Inflammatory macrophage treated with lipopolysaccharide for 1 hour (primary cell): ENCODE measurements at regions not wholly inside any gene's neighbourhood (a gene's known extent, or its start where the extent isn't known, plus 50 kb on each side); places are given as distances from the start of the nearest gene placed in this dataset.

ENCODE experiments used
- DNase-seq, 2 donors: peaks; one replicate each; pipeline ENCODE4 v3.0.0-alpha.2; 2020 to 2022

DNA sequence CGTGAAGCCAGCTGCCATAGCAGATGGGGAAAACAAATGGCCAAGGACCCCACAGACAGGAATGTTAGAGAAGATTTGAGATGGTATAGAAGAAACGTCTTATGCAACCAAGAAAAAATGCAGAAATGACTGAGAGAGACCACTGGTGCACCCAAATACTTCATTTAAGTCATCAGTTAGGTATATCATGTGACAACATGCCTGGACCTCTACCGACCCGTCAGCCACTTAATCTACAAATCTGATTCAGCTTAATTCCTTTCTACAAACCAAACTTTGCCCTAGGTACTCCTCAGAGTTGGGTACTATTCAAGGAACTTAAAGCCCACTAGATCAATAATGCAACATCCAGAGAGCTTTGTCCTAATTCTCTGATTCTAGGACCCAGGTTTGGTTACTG is 126.0 kb upstream of the UBE2E2 start:
- no peak for DNase-seq

DNA sequence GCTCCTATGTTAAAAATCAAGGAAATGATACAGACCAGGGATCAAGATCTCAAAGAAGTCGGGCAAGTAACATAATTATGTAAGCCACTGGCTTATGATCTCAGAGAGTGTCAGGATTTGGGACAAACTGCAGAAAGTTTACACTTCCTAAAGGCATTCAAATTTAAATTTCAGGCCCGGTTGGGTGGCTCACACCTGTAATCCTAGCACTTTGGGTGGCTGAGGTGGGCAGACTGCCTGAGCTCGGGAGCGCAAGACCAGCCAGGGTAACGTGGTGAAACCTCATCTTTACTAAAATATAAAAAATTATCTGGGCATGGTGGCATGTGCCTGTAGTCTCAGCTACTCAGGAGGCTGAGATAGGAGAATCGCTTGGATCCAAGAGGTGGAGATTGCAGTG is 124.4 kb upstream of the UBE2E2 start:
- no peak for DNase-seq

DNA sequence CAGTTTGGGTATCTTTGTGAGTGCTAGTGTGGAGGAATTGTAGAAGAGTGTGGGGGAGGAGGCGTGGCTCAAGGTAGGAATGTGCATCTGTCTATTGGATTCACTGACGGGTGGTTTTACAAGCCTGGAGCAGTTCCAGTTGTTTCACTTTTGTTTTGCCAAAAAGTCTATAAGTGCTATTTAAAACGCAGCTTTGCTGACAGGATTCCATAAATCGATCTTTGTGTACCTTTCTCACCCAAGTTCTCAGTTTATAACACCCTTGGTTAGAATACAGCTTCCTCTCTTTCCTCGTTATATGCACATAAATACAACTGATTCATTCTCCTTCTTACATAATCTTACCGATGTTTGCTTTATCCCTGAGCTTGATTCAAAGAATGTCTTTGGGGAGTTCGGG is 123.2 kb upstream of the UBE2E2 start:
- DNase-seq: no peak

DNA sequence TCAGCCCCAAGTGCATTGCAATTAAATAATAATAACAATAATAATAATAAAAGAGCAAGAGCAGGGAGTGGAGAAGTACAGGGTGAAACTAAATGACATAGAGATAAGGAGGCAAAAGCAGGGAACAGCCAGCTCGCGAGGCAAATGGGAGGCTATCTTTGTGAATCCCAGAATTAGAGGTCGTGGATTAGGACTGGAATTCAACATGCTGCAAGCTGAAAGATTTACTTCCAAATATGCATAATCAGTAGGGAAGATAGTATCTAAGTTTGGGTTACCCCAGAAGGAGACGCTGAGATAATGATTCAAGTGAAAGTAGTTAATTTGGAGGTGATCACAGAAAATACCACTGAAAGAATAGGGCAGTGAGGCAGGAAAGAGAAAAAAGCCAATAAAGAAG is 119.4 kb upstream of the UBE2E2 start:
- DNase-seq: no peak

DNA sequence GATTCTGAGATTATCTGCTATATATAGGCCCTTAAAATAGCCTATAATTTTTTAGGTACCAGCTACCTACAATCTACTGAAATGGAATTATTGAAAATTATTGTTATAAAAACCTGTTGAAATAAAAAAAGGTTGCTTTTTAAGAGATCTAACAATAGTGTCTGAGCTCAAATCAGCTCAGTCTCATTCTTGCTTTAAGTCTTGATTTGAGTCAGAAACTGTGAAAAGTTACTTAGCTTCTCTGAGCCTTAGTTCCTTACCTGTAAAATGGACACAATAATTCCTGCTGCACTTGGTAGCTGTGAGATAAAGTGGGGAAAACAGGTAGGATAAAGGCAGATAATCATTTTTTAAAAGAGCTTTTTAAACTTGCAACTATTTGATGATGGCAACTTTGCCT is 118.8 kb upstream of the UBE2E2 start:
- no peak for DNase-seq

DNA sequence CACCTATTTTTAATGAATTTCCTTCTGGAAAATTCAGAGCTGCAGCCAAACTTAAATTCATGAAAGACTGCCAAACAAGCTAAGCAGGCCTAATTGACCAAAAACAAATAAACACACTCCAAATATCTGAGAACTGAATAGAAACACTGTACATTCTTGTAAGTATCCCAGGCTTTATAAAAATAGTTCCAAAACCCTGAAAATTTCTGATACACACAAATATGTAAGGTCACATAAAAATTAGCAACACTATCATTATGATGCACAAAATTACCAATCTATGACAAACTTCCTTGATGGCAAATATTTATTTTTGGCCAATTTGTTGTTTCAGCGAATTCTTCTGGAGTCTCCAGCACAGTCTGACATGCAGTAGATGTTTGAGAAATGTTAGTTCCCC is 117.9 kb upstream of the UBE2E2 start:
- no peak for DNase-seq

DNA sequence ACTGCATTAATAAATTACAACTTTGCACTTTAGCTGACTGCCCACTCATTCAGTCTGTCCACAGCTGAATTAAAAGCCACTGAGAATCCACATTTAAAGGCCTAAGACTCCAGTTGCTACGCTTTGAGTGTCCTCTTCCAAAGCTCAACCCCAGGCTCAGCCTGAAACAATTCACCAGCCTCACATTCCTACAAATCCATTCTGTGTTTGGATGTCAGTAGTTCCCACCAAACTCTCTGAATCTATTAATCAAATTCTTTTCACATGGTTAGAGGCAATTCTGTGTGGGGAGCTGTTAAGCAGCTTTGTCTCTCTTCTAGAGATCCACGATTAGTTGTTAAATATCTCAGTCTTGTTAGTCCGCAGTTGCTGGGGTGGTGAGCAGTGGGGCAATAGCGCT is 116.8 kb upstream of the UBE2E2 start:
- DNase-seq: no peak

DNA sequence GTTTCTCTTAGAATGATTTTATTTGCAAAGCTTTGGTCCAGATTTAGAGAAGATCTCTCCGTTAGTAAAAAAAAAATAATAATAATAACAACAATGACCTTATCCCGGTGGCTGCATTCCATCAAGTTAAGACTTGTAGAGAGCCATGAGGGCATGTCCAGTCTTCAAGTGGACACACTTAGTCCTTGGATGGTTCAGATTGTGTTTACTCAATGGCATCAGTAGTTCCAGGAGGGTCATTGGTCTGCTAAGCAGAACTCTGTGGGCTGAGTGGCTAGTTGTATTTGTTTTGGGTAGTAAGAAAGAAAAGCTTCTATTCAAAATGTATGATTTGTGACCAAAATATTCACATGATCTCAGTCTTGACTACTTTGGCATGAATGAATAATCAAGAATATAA is 116.3 kb upstream of the UBE2E2 start:
- DNase-seq: no peak

DNA sequence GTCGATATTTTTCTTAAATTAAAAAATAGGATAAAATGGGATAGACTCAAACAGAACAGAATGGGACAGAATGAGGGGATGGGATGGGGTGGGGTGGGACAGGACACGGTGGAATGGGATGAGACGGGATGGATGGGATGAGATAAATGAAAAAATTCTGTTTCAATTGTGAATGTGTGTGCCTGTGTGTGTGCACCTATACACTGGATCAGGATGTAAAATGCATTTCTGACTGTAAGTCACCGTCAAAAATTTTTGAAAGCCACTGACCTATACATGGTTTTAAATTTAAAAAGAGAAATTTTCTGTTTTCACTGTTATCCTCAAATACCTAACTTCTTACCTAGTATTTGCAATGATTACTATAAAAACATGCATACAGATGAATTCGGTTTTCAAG is 108.7 kb upstream of the UBE2E2 start:
- DNase-seq: no peak

DNA sequence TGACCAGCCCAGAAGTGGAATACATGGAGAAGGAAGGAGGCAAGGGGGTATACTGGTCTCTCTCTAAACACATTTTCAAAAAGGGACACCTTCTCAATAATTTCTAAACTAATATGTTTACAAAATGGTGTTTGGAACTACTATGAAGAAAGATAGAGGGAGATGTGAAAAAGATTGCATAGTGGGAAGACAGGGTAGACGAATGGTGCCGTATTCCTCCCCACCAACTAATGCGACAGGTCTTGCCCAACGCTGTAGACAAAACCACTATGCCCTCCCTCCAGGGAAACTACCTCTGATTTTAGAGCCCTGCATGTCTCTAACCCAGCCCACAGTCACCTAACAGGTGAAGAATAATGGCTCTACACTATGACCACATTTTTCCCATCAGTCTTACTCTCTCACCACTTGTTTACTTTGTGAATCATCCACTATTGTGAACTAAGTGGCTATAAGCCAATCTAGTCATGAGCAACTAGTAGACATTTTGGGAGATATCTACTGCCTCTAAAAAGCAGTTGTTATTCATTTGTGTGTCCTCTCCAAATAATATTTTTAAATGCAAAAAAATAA is 108.2 kb upstream of the UBE2E2 start:
- no peak for DNase-seq

DNA sequence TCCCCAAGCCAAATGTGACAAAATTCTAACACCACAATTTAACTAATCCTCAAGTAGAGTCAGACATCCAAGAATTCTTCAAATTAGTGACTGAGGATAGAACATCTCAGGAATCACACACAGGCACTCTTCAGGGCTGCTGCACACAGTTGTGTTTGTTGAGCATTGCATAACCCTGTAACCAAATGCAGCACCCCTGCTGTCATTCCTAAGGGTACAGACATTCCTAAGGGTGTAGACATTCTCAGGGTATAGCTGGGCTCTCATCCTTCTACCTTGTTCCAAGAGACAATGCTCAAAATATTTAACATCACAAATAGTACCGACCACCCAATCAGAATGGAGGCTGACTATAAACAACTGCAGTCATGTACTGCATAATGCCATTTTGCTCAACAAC is 107.1 kb upstream of the UBE2E2 start:
- DNase-seq: no peak

DNA sequence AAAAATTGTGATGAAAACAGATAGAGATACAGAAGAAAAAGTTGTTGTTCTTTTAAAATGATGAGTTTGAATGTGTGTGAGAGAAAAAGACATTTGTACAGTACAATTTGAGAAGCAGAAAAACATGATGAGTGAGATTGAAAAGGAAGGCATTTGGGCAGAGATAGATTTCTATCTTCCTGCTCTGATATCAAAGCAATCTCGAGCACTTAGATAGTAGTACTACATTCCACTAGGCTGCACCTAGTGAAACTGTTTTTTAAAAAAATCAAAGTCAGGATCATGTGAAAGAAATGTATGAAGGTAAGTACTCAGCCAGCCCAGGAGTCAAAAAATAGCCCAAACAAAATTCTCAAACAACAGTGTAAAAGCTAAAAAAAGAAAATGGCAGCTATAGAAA is 104.1 kb upstream of the UBE2E2 start:
- DNase-seq: no peak

DNA sequence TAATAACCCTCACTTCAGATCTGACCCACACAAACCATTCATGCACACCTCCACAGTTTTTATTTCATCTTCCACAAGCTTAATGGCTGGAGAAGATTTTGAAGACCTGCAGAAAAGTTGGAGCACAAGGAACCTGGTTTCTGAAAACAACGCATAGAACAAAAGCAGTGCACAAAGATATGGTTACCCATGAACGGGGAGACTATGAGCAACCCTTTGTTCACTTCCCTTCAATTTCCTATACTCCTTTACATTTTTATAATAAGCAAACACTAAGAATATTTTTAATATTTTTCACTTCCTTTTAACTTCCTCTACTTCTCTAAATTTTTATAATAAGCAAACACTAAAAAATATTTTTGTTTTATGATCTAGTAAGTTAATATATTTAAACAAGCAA is 103.5 kb upstream of the UBE2E2 start:
- no peak for DNase-seq

DNA sequence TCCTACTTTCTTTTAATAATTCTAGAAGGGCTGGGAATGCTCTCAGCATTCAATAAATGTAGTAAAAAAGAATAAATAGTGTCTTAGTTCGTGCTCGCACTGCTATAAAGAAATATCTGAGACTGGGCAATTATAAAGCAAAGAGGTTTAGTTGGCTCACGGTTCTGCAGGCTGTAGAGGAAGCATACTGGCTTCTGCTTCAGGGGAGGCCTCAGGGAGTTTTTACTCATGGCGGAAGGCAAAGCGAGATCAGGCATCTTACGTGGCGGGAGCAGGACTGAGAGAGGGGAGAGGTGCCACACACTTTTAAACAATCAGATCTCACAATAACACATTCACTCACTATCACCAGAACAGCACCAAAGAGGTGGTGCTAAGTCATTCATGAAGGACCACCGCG is 103.0 kb upstream of the UBE2E2 start:
- DNase-seq: no peak

DNA sequence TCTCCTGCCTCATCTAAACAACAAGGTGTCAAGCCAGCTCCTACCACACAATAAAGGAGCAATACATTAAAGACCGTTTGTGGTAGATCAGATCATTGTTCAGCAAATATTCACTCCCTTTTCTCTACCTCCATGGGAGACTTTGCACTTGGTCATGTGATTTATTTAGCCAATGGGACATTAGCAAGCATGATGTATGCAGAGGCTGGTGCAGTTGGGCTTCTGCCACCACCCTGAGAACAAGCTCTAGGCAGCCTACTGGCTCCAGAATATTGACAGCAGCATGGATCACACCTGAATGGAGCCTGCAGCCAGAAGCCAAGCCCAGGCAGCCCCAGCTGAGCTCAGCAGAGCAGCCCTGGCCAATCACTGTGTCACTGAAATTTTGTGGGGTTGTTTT is 99.4 kb upstream of the UBE2E2 start:
- no peak for DNase-seq

DNA sequence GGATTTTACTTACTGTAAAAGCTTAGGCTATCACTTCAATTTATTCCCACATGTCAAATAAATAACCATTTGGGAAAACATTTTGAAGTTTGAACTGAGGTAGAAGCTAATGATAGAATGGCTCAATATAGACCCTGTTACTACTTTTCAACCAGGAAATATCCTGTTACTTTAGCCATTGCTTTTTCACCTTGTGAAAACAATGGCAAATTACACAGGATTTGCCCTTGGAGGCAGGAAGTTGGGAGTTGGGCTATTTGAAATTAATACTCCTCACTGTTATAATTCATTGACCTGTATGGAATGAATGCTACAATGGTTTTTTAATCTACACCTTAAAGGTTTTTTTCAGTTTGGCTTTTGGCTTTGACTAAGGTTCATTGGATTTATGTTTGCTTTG is 98.1 kb upstream of the UBE2E2 start:
- no peak for DNase-seq

DNA sequence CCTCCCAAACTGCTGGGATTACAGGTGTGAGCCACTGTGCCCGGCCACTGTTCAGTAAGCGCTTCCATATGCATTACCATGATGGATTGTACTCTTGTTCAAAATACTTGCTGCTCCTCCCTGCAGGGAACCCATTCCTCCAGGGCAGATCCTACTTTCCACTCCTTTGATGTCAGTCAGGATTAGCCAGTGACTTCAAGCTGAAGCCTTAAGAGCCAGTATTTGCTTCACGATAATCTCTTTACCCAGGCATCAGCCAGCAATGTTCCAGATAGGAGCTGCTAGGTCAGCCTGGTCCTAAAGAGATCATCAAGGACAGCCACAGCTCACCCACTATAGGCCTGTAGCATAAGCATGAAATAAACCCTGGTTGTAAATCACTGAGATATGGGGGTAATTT is 96.5 kb upstream of the UBE2E2 start:
- no peak for DNase-seq

DNA sequence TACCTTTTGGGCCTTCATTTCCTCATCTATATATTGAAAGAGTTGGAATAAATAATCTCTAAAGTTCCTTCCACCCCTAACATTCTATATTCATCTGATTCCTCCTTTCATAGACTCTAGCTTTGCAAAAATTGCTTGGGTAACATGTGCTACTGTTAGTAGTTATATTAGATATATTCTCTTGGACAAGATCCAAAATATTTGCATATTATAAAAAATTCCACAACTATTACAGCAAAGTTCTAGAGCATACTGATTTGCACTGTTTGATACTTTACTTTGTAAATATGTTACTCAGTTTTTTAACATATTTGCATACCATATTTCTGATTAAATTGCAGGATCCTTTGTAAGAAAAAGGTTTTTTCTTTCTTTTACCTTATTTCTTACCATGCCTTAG is 95.9 kb upstream of the UBE2E2 start:
- no peak for DNase-seq

DNA sequence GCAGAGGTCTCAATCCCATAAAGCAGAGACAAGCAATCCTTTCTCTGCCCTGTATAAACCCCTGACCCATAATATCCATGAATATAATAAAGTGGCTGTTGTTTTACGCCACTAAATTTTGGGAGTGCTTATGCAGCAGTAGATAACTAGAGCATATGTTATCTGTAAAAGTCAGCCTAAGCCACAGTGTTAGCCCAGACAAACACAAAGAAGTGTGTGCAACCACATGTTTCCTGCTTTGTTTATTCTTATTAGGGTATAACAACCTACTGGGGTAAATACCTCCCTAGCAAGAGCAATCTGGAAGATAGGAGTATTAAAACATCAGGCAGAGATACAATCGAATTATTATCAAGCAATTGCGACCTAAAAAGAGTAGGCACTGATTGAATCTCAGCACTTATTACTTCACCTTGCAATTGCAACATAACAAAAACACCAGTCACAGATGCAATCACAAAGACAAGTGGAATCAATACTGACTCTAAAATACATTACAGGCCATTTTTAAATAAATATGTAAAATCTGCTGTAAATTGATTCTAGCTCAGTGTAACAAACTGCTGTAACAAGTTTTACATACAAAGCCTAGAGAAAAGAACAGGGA is 94.6 kb upstream of the UBE2E2 start:
- peak in 1 of 2 donors; percentile 23 for DNase-seq

DNA sequence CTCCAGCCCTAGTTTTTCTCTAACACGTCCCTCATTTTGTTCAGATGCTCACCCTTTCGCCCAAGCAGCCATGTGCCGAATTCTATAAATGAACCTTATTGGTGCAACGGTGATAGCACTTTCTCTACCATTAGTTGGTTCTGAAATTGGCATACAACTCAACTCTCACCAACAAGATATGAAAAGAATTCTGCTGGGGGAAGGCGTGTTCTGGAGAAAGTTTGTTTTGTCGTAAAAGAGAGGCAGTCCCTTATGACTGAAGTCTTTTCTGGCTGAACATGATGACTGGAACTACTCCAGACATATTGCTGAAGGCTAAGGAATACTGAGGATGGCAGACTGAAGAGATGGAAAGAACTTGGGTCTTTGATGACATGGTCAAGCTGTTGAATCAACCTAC is 91.8 kb upstream of the UBE2E2 start:
- no peak for DNase-seq

DNA sequence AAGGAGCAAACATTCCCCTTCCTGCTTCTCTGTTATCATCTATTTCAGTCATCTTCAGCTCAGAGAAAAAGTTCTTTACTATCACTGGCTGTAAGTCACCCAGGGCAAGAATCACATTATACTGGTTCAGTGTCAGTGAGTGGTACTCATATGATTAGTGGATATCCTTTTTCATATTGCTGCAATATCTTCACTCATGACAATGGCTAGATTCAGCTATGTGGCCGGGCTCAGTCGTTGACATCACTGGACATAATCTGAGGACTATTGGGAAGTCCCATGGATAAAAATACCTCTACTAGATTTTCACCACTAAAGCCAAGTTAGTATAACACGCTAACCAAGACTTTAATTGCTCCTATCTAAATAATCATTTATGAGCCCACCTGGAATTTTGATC is 91.3 kb upstream of the UBE2E2 start:
- peak; percentile 8 to 87 for DNase-seq

DNA sequence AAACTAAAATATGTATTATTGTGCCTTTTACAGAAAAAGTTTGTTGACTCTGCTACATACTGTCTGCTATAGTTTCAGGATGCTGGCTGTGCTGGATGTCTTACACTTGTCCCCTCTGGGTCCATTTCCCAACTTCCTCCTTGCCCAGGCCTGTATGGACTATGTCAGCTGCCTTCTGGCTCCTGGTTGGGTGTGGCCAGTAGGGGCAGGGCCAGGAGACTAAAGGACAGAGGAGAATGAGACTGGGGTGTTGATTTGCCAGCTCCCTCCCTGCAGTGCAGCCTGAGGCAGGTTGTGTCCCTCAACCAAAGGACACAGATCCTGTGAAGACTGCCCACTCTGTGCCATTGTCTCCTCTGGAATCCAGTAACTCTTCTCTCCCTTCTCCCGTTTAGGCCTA is 90.6 kb upstream of the UBE2E2 start:
- peak; percentile 67 to 85 for DNase-seq

DNA sequence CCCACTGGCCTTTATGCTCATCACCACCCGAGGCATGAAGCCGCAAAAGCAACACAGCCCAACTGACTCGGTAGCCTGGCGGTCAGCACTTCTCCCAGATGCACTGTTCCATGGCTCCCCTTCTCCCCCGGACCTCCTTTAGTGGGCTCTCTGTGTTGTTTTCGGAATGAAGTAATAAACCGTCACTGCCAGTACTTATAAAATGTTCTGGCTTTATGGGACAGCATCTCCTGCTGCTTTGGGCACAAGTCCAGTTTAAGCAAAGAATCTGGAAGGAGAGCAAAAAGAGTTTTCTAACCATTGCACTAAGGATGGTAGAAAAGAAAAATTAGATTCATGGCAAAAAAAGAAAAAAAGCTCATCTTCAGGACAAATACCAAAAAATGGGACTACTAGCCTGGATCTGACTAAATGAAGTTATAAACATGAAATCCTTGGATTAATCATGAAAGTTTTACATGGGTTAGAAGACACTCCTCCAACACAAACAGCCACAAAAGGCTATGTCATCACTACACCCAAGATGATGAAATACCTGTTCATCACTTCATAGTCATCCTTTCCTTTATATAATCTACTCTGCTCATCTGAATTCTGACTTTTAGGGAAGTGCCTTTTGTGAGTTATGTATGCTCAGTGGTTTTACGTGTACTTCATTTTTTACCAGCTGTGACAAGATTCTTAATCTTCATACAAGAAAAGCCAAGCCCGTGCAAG is 89.5 kb upstream of the UBE2E2 start:
- DNase-seq: peak; percentile 87

DNA sequence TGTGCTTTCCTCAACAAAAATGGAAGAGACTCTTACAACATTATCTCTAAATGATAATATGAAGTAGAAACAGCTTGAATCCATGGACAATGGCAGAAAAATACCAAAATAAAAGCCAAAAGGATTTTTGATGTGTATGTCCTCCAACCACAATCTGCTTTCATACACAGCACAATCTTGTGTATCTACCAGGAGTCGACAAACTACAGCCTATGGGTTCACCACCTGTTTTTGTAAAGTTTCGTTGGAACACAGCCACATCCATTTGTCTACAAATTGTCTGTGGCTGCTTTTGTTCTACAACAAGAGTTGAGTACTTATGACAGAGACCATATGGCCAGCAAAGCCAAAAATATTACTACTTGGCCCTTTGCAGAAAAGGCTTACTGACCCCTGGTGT is 88.7 kb upstream of the UBE2E2 start:
- DNase-seq: no peak
